ENCODE measurements at regions not wholly inside any gene's neighbourhood (a gene's known extent, or its start where the extent isn't known, plus 50 kb on each side); places are given as distances from the start of the nearest gene placed in this dataset.
"Not testable (repeated sequence)": the region's sequence is repeated elsewhere in the genome, so short reads cannot be mapped to it uniquely, and the experiment has no call there.

- no peak for DNase-seq
Measured at GRCh38 chr15:26115229-26115943, 252.3 kb upstream of the ATP10A start.

GRCh38 chr15:26114128-26114527 lies 251.0 kb upstream of the ATP10A start:
- not testable (repeated sequence) for DNase-seq

GRCh38 chr15:26113296-26113695 lies 250.2 kb upstream of the ATP10A start:
- no peak for DNase-seq

- DNase-seq = no peak
Measured at GRCh38 chr15:26109203-26109602, 246.1 kb upstream of the ATP10A start.

- DNase-seq = no peak
Measured at GRCh38 chr15:26106556-26106955, 243.4 kb upstream of the ATP10A start.

GRCh38 chr15:26103002-26103404 lies 239.9 kb upstream of the ATP10A start:
- DNase-seq = no peak

- DNase-seq = no peak
Measured at GRCh38 chr15:26102365-26102764, 239.2 kb upstream of the ATP10A start.

GRCh38 chr15:26101443-26101842 lies 238.3 kb upstream of the ATP10A start:
- no peak for DNase-seq

GRCh38 chr15:26098801-26099200 lies 235.7 kb upstream of the ATP10A start:
- no peak for DNase-seq

GRCh38 chr15:26097216-26097615 lies 234.1 kb upstream of the ATP10A start:
- DNase-seq = no peak

GRCh38 chr15:26096581-26096980 lies 233.5 kb upstream of the ATP10A start:
- no peak for DNase-seq

- DNase-seq = no peak
Measured at GRCh38 chr15:26095710-26096330, 232.7 kb upstream of the ATP10A start.

- peak; percentile 16 for DNase-seq
Measured at GRCh38 chr15:26091184-26091583, 228.1 kb upstream of the ATP10A start.

- peak; percentile 78 for DNase-seq
Measured at GRCh38 chr15:26087881-26088280, 224.8 kb upstream of the ATP10A start.

GRCh38 chr15:26087395-26087794 lies 224.3 kb upstream of the ATP10A start:
- DNase-seq = peak; percentile 71

GRCh38 chr15:26084771-26085170 lies 221.6 kb upstream of the ATP10A start:
- DNase-seq = peak; percentile 47

- DNase-seq = peak; percentile 35
Measured at GRCh38 chr15:26083896-26084295, 220.8 kb upstream of the ATP10A start.

- DNase-seq = no peak
Measured at GRCh38 chr15:26083457-26083856, 220.3 kb upstream of the ATP10A start.

- DNase-seq = peak; percentile 94
Measured at GRCh38 chr15:26082221-26083109, 219.3 kb upstream of the ATP10A start.

- DNase-seq = no peak
Measured at GRCh38 chr15:26081758-26082220, 218.7 kb upstream of the ATP10A start.

GRCh38 chr15:26075770-26076169 lies 212.6 kb upstream of the ATP10A start:
- DNase-seq = no peak

GRCh38 chr15:26073430-26074333 lies 210.6 kb upstream of the ATP10A start:
- no peak for DNase-seq

Data from fibroblast of skin of back (primary cell).